GM19455 (cell line): ENCODE measurements at regions not wholly inside any gene's neighbourhood (a gene's known extent, or its start where the extent isn't known, plus 50 kb on each side); places are given as distances from the start of the nearest gene placed in this dataset.

ENCODE experiments used
- ATAC-seq: cut with Tn5 transposase; IDR thresholded peaks from one replicate; pipeline ENCODE4 v1.9.1; 2021; ENCODE audit not compliant: unreplicated experiment

- no peak for ATAC-seq
Measured at GRCh38 chr2:187274146-187274545, 173.9 kb downstream of the CALCRL start.

GRCh38 chr2:187272255-187272654 lies 175.8 kb downstream of the CALCRL start:
- no peak for ATAC-seq

GRCh38 chr2:187271825-187272224 lies 176.2 kb downstream of the CALCRL start:
- no peak for ATAC-seq

- no peak for ATAC-seq
Measured at GRCh38 chr2:187266645-187267044, 181.4 kb downstream of the CALCRL start.

GRCh38 chr2:187266147-187266546 lies 181.9 kb downstream of the CALCRL start:
- no peak for ATAC-seq

GRCh38 chr2:187264612-187265011 lies 183.4 kb downstream of the CALCRL start:
- ATAC-seq, result no peak

GRCh38 chr2:187263675-187264560 lies 184.1 kb downstream of the CALCRL start:
- ATAC-seq, result no peak

- no peak for ATAC-seq
Measured at GRCh38 chr2:187261705-187262104, 186.3 kb downstream of the CALCRL start.

GRCh38 chr2:187252063-187252462 lies 196.0 kb downstream of the CALCRL start:
- no peak for ATAC-seq

GRCh38 chr2:187250137-187250536 lies 197.9 kb downstream of the CALCRL start:
- no peak for ATAC-seq

- ATAC-seq, result no peak
Measured at GRCh38 chr2:187233811-187234210, 214.2 kb downstream of the CALCRL start.

- no peak for ATAC-seq
Measured at GRCh38 chr2:187232749-187233148, 215.3 kb downstream of the CALCRL start.

- no peak for ATAC-seq
Measured at GRCh38 chr2:187230088-187230487, 218.0 kb downstream of the CALCRL start.

- ATAC-seq, result no peak
Measured at GRCh38 chr2:187228986-187229385, 219.1 kb downstream of the CALCRL start.

GRCh38 chr2:187224989-187225388 lies 223.1 kb downstream of the CALCRL start:
- ATAC-seq, result no peak

GRCh38 chr2:187220071-187220470 lies 228.0 kb downstream of the CALCRL start:
- ATAC-seq, result no peak

- ATAC-seq, result no peak
Measured at GRCh38 chr2:187215532-187216240, 232.4 kb downstream of the CALCRL start.

- no peak for ATAC-seq
Measured at GRCh38 chr2:187214306-187214705, 233.7 kb downstream of the CALCRL start.

- ATAC-seq, result no peak
Measured at GRCh38 chr2:187213798-187214197, 234.3 kb downstream of the CALCRL start.

GRCh38 chr2:187210726-187211125 lies 237.3 kb downstream of the CALCRL start:
- ATAC-seq, result no peak

GRCh38 chr2:187208199-187208785 lies 239.8 kb downstream of the CALCRL start:
- no peak for ATAC-seq

GRCh38 chr2:187207126-187207525 lies 240.9 kb downstream of the CALCRL start:
- ATAC-seq, result no peak
